SK-N-SH treated with all-trans-retinoic acid at 6 μM for 48 hours (cell line): ENCODE measurements at regions not wholly inside any gene's neighbourhood (a gene's known extent, or its start where the extent isn't known, plus 50 kb on each side); places are given as distances from the start of the nearest gene placed in this dataset.

Source experiments
- ATAC-seq: fragments of 200-7000 bp; cut with Tn5 transposase; 3 replicates; pipeline ENCODE4 v1.9.1; 2020; ENCODE audit warnings: mild to moderate bottlenecking, moderate library complexity
- CREB5 ChIP-seq: fragments of 250-450 bp; sonication (Bioruptor Pico); IDR thresholded peaks from 2 replicates; pipeline ENCODE4 v1.5.1; 2020; ENCODE audit warnings: low read depth, mild to moderate bottlenecking, moderate library complexity
- CSDC2 ChIP-seq: fragments of 250-450 bp; sonication (Bioruptor Pico); IDR thresholded peaks from 2 replicates; pipeline ENCODE4 v1.5.0; 2020; ENCODE audit warnings: mild to moderate bottlenecking, moderate library complexity
- CSRNP3 ChIP-seq: fragments of 250-450 bp; sonication (Bioruptor Pico); IDR thresholded peaks from 2 replicates; pipeline ENCODE4 v1.5.1; 2021; ENCODE audit warnings: mild to moderate bottlenecking, moderate library complexity
- ESRRG ChIP-seq: fragments of 250-450 bp; sonication (Bioruptor Pico); IDR thresholded peaks from 2 replicates; pipeline ENCODE4 v1.6.1; 2021; ENCODE audit warnings: mild to moderate bottlenecking
- GLIS3 ChIP-seq: fragments of 250-450 bp; sonication (Bioruptor Pico); IDR thresholded peaks from 2 replicates; pipeline ENCODE4 v1.5.0; 2020; ENCODE audit warnings: mild to moderate bottlenecking, moderate library complexity
- ISL1 ChIP-seq: fragments of 250-450 bp; sonication (Bioruptor Pico); IDR thresholded peaks from 2 replicates; pipeline ENCODE4 v2.1.2; 2022; ENCODE audit warnings: mild to moderate bottlenecking, moderate library complexity
- OSR1 ChIP-seq: fragments of 250-450 bp; sonication (Bioruptor Pico); IDR thresholded peaks from 2 replicates; pipeline ENCODE4 v1.8.0; 2022; ENCODE audit warnings: moderate library complexity, mild to moderate bottlenecking, inconsistent platforms
- PATZ1 ChIP-seq: fragments of 250-450 bp; sonication (Bioruptor Pico); IDR thresholded peaks from 2 replicates; pipeline ENCODE4 v1.8.0; 2020; ENCODE audit warnings: mild to moderate bottlenecking, moderate library complexity, borderline replicate concordance
- POU6F1 ChIP-seq: fragments of 250-450 bp; sonication (Bioruptor Pico); IDR thresholded peaks from 2 replicates; pipeline ENCODE4 v1.8.0; 2021; ENCODE audit warnings: low read depth, mild to moderate bottlenecking, moderate library complexity, borderline replicate concordance
- PPARA ChIP-seq: fragments of 250-450 bp; sonication (Bioruptor Pico); IDR thresholded peaks from 2 replicates; pipeline ENCODE4 v1.5.0; 2020; ENCODE audit warnings: mild to moderate bottlenecking, borderline replicate concordance
- SNAI2 ChIP-seq: fragments of 250-450 bp; sonication (Bioruptor Pico); IDR thresholded peaks from 2 replicates; pipeline ENCODE4 v1.5.0; 2020; ENCODE audit warnings: mild to moderate bottlenecking, moderate library complexity
- TCF4 ChIP-seq: fragments of 250-450 bp; sonication (Bioruptor Pico); IDR thresholded peaks from 2 replicates; pipeline ENCODE4 v1.8.0; 2021; ENCODE audit warnings: mild to moderate bottlenecking, moderate library complexity, borderline replicate concordance
- TOX ChIP-seq: fragments of 250-450 bp; sonication (Bioruptor Pico); IDR thresholded peaks from 2 replicates; pipeline ENCODE4 v1.8.0; 2021; ENCODE audit warnings: mild to moderate bottlenecking, moderate library complexity, borderline replicate concordance
- TSHZ2 ChIP-seq: fragments of 250-450 bp; sonication (Bioruptor Pico); IDR thresholded peaks from 2 replicates; pipeline ENCODE4 v1.5.0; 2020; ENCODE audit warnings: mild to moderate bottlenecking, moderate library complexity
- ZFP3 ChIP-seq: fragments of 250-450 bp; sonication (Bioruptor Pico); IDR thresholded peaks from 2 replicates; pipeline ENCODE4 v1.5.0; 2020; ENCODE audit warnings: mild to moderate bottlenecking, moderate library complexity
- ZFP30 ChIP-seq: fragments of 450-650 bp; formaldehyde crosslinking; IDR thresholded peaks from 2 replicates; pipeline ENCODE4 v1.5.0; 2022; ENCODE audit warnings: mild to moderate bottlenecking, moderate library complexity
- ZNF565 ChIP-seq: fragments of 450-650 bp; formaldehyde crosslinking; conservative IDR thresholded peaks from 2 replicates; pipeline ENCODE4 v1.5.0; 2020; ENCODE audit warnings: low read depth, mild to moderate bottlenecking, moderate library complexity
- ZNF8 ChIP-seq: fragments of 450-650 bp; formaldehyde crosslinking; IDR thresholded peaks from 2 replicates; pipeline ENCODE4 v1.5.0; 2020; ENCODE audit warnings: mild to moderate bottlenecking, moderate library complexity

- no peak for TF ChIP-seq ESRRG (CRISPR knock-in tag)
- TF ChIP-seq TSHZ2 (CRISPR knock-in tag), result no peak
- TF ChIP-seq PPARA (CRISPR knock-in tag), result no peak
- TF ChIP-seq ISL1, result no peak
- TF ChIP-seq CSRNP3 (CRISPR knock-in tag), result no peak
- no peak for TF ChIP-seq CSDC2 (CRISPR knock-in tag)
- no peak for TF ChIP-seq TCF4
- no peak for TF ChIP-seq PATZ1 (CRISPR knock-in tag)
- no peak for TF ChIP-seq ZNF565 (CRISPR knock-in tag)
- no peak for TF ChIP-seq TOX (CRISPR knock-in tag)
- TF ChIP-seq ZNF8 (CRISPR knock-in tag), result no peak
- TF ChIP-seq ZFP30 (CRISPR knock-in tag), result no peak
- TF ChIP-seq OSR1 (CRISPR knock-in tag), result no peak
- no peak for TF ChIP-seq GLIS3 (CRISPR knock-in tag)
- TF ChIP-seq SNAI2, result no peak
- no peak for TF ChIP-seq CREB5 (CRISPR knock-in tag)
- TF ChIP-seq ZFP3 (CRISPR knock-in tag), result no peak
- no peak for TF ChIP-seq POU6F1 (CRISPR knock-in tag)
- no peak for ATAC-seq
Measured at GRCh38 chr10:131534836-131535235, 223.3 kb upstream of the TCERG1L start.

- ATAC-seq, result no peak
- TF ChIP-seq ESRRG (CRISPR knock-in tag) (no peak), ZFP30 (CRISPR knock-in tag) (no peak), PATZ1 (CRISPR knock-in tag) (no peak), TSHZ2 (CRISPR knock-in tag) (no peak)
Measured at GRCh38 chr10:131536676-131537075, 225.2 kb upstream of the TCERG1L start.
